ENCODE measurements at regions not wholly inside any gene's neighbourhood (a gene's known extent, or its start where the extent isn't known, plus 50 kb on each side); places are given as distances from the start of the nearest gene placed in this dataset.

- TF ChIP-seq, protein P1, sequence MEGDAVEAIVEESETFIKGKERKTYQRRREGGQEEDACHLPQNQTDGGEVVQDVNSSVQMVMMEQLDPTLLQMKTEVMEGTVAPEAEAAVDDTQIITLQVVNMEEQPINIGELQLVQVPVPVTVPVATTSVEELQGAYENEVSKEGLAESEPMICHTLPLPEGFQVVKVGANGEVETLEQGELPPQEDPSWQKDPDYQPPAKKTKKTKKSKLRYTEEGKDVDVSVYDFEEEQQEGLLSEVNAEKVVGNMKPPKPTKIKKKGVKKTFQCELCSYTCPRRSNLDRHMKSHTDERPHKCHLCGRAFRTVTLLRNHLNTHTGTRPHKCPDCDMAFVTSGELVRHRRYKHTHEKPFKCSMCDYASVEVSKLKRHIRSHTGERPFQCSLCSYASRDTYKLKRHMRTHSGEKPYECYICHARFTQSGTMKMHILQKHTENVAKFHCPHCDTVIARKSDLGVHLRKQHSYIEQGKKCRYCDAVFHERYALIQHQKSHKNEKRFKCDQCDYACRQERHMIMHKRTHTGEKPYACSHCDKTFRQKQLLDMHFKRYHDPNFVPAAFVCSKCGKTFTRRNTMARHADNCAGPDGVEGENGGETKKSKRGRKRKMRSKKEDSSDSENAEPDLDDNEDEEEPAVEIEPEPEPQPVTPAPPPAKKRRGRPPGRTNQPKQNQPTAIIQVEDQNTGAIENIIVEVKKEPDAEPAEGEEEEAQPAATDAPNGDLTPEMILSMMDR (conservative IDR thresholded peaks at IDR 0.05; ENCODE audit: low read length), result peak; percentile 89
- no peak for TF ChIP-seq EZH2phosphoT487 (IDR thresholded peaks at IDR 0.05; ENCODE audit: borderline replicate concordance, low read depth, low read length)
Observed at GRCh38 chr21:32940079-32941014, 85.4 kb upstream of the OLIG2 start.
